ENCODE measurements at regions not wholly inside any gene's neighbourhood (a gene's known extent, or its start where the extent isn't known, plus 50 kb on each side); places are given as distances from the start of the nearest gene placed in this dataset.

GRCh38 chr2:215505044-215505786 is 69.3 kb upstream of the FN1 start:
- ATAC-seq (no peak), DNase-seq (no peak)
- Mint-ChIP-seq H3K9me3 (ENCODE audit: low read depth) (no peaks in the 10 kb centered on the region), H3K4me1 (peaks cover 2% of the 10 kb centered on the region), H3K27me3 (peaks cover 6% of the 10 kb centered on the region), H3K27ac (no peak overlapping the region), H3K4me3 (no peak overlapping the region), H3K36me3 (ENCODE audit: low read depth) (no peaks in the 10 kb centered on the region)
- POLR2A ChIA-PET = interaction anchor here (0.6 kb wide), 1 partner anchor 408 kb away, joined by 3 read pairs; no protein-coding TSS in a partner anchor
- CTCF ChIA-PET = no interaction called here
- intact Hi-C loops (cut with DNase I, micrococcal nuclease) = no loop called here

GRCh38 chr2:215504547-215504946 is 68.7 kb upstream of the FN1 start:
- POLR2A ChIA-PET = no interaction called here
- Mint-ChIP-seq H3K27me3 (peaks cover 6% of the 10 kb centered on the region), H3K9me3 (ENCODE audit: low read depth) (no peaks in the 10 kb centered on the region), H3K27ac (no peak overlapping the region), H3K4me3 (no peak overlapping the region), H3K36me3 (ENCODE audit: low read depth) (no peaks in the 10 kb centered on the region), H3K4me1 (peaks cover 2% of the 10 kb centered on the region)
- ATAC-seq = no peak
- CTCF ChIA-PET = interaction anchor here (0.7 kb wide), 1 partner anchor 398 kb away, joined by 3 read pairs; no protein-coding TSS in a partner anchor
- intact Hi-C loops (cut with DNase I, micrococcal nuclease) = no loop called here
- no peak for DNase-seq

GRCh38 chr2:215503381-215503780 is 67.5 kb upstream of the FN1 start:
- H3K27ac Mint-ChIP-seq = no peak overlapping the region
- ATAC-seq (no peak), DNase-seq (no peak)
- intact Hi-C loops (cut with DNase I, micrococcal nuclease) = no loop called here
- no peaks in the 10 kb centered on the region for H3K9me3 Mint-ChIP-seq (ENCODE audit: low read depth)
- ChIA-PET CTCF (no interaction called here), POLR2A (no interaction called here)
- peaks cover 6% of the 10 kb centered on the region for H3K27me3 Mint-ChIP-seq
- H3K36me3 Mint-ChIP-seq (ENCODE audit: low read depth) = no peaks in the 10 kb centered on the region
- H3K4me1 Mint-ChIP-seq = peaks cover 2% of the 10 kb centered on the region
- no peak overlapping the region for H3K4me3 Mint-ChIP-seq

- Mint-ChIP-seq H3K4me3 (no peak overlapping the region), H3K27me3 (peaks cover 11% of the 10 kb centered on the region), H3K4me1 (no peaks in the 10 kb centered on the region), H3K36me3 (ENCODE audit: low read depth) (no peaks in the 10 kb centered on the region), H3K9me3 (ENCODE audit: low read depth) (peaks cover 4% of the 10 kb centered on the region), H3K27ac (no peak overlapping the region)
- intact Hi-C loops (cut with DNase I, micrococcal nuclease) = loop anchor here in 1 of 2 experiments (1.0 kb wide), 1 partner anchor 40 kb away; no protein-coding TSS in a partner anchor
- DNase-seq = no peak
- ATAC-seq = no peak
- ChIA-PET POLR2A (no interaction called here), CTCF (interaction anchor here (0.7 kb wide), 1 partner anchor 113 kb away, joined by 4 read pairs; no protein-coding TSS in a partner anchor)
These were observed 64.6 kb upstream of the FN1 start for GRCh38 chr2:215500466-215500865.

GRCh38 chr2:215499331-215499730 is 63.5 kb upstream of the FN1 start:
- no peak overlapping the region for H3K4me3 Mint-ChIP-seq
- no peaks in the 10 kb centered on the region for H3K36me3 Mint-ChIP-seq (ENCODE audit: low read depth)
- ChIA-PET POLR2A (no interaction called here), CTCF (interaction anchor here (0.7 kb wide), 1 partner anchor 74 kb away, joined by 3 read pairs; no protein-coding TSS in a partner anchor)
- peaks cover 4% of the 10 kb centered on the region for H3K9me3 Mint-ChIP-seq (ENCODE audit: low read depth)
- no peaks in the 10 kb centered on the region for H3K4me1 Mint-ChIP-seq
- peaks cover 11% of the 10 kb centered on the region for H3K27me3 Mint-ChIP-seq
- DNase-seq = no peak
- intact Hi-C loops (cut with DNase I, micrococcal nuclease) = no loop called here
- no peak for ATAC-seq
- no peak overlapping the region for H3K27ac Mint-ChIP-seq

- CTCF ChIA-PET = no interaction called here
- H3K27ac Mint-ChIP-seq = no peak overlapping the region
- intact Hi-C loops (cut with DNase I, micrococcal nuclease) = no loop called here
- H3K4me1 Mint-ChIP-seq = no peaks in the 10 kb centered on the region
- ATAC-seq (no peak), DNase-seq (no peak)
- H3K4me3 Mint-ChIP-seq = no peak overlapping the region
- H3K27me3 Mint-ChIP-seq = peaks cover 9% of the 10 kb centered on the region
- POLR2A ChIA-PET = no interaction called here
- H3K36me3 Mint-ChIP-seq (ENCODE audit: low read depth) = no peaks in the 10 kb centered on the region
- peaks cover 4% of the 10 kb centered on the region for H3K9me3 Mint-ChIP-seq (ENCODE audit: low read depth)
These were observed 62.6 kb upstream of the FN1 start for GRCh38 chr2:215498431-215498830.

GRCh38 chr2:215493376-215493775 is 57.5 kb upstream of the FN1 start:
- peaks cover 11% of the 10 kb centered on the region for H3K27me3 Mint-ChIP-seq
- intact Hi-C loops (cut with DNase I, micrococcal nuclease) = no loop called here

GRCh38 chr2:215489288-215489848 is 53.5 kb upstream of the FN1 start:
- Mint-ChIP-seq H3K27me3 (peaks cover 7% of the 10 kb centered on the region), H3K9me3 (ENCODE audit: low read depth) (no peaks in the 10 kb centered on the region), H3K4me1 (no peaks in the 10 kb centered on the region), H3K4me3 (no peak overlapping the region), H3K36me3 (ENCODE audit: low read depth) (no peaks in the 10 kb centered on the region), H3K27ac (no peak overlapping the region)
- intact Hi-C loops (cut with DNase I, micrococcal nuclease) = no loop called here
- ChIA-PET CTCF (no interaction called here), POLR2A (no interaction called here)
- DNase-seq (no peak), ATAC-seq (no peak)

More at GRCh38 chr2:215493376-215493775, 57.5 kb upstream of the FN1 start:
- Mint-ChIP-seq H3K36me3 (ENCODE audit: low read depth) (no peaks in the 10 kb centered on the region), H3K4me3 (no peak overlapping the region), H3K9me3 (ENCODE audit: low read depth) (peaks cover 4% of the 10 kb centered on the region), H3K4me1 (no peaks in the 10 kb centered on the region), H3K27ac (no peak overlapping the region)
- no peak for DNase-seq
- ChIA-PET CTCF (no interaction called here), POLR2A (no interaction called here)
- ATAC-seq = no peak

GRCh38 chr2:215487002-215487372 is 51.1 kb upstream of the FN1 start:
- no peak for ATAC-seq
- Mint-ChIP-seq H3K4me3 (no peak overlapping the region), H3K9me3 (ENCODE audit: low read depth) (no peaks in the 10 kb centered on the region), H3K36me3 (ENCODE audit: low read depth) (no peaks in the 10 kb centered on the region), H3K27me3 (peaks cover 9% of the 10 kb centered on the region), H3K4me1 (no peaks in the 10 kb centered on the region), H3K27ac (no peak overlapping the region)
- ChIA-PET POLR2A (no interaction called here), CTCF (interaction anchor here (0.8 kb wide), 1 partner anchor 250 kb away, joined by 3 read pairs; no protein-coding TSS in a partner anchor)
- intact Hi-C loops (cut with DNase I, micrococcal nuclease) = no loop called here
- no peak for DNase-seq

GRCh38 chr2:215486291-215487001 is 50.6 kb upstream of the FN1 start:
- peaks cover 9% of the 10 kb centered on the region for H3K27me3 Mint-ChIP-seq
- ChIA-PET CTCF (interaction anchor here (0.8 kb wide), 1 partner anchor 250 kb away, joined by 3 read pairs; no protein-coding TSS in a partner anchor), POLR2A (no interaction called here)
- ATAC-seq (no peak), DNase-seq (no peak)
- H3K36me3 Mint-ChIP-seq (ENCODE audit: low read depth) = no peaks in the 10 kb centered on the region
- no peaks in the 10 kb centered on the region for H3K4me1 Mint-ChIP-seq
- H3K9me3 Mint-ChIP-seq (ENCODE audit: low read depth) = no peaks in the 10 kb centered on the region
- no peak overlapping the region for H3K4me3 Mint-ChIP-seq
- H3K27ac Mint-ChIP-seq = no peak overlapping the region
- intact Hi-C loops (cut with DNase I, micrococcal nuclease) = no loop called here
